GM18505 (cell line): ENCODE measurements at regions not wholly inside any gene's neighbourhood (a gene's known extent, or its start where the extent isn't known, plus 50 kb on each side); places are given as distances from the start of the nearest gene placed in this dataset.

Experiments
- ATAC-seq: cut with Tn5 transposase; IDR thresholded peaks from one replicate; pipeline ENCODE4 v1.9.1; 2021; ENCODE audit not compliant: unreplicated experiment
- POLR2A ChIP-seq: IDR thresholded peaks from 4 replicates; pipeline ENCODE4 v1.6.1; 2011; ENCODE audit warnings: borderline replicate concordance; ENCODE audit not compliant: insufficient read depth, insufficient read length; ENCODE audit errors: extremely low read depth

GRCh38 chr5:120037451-120037850 is 408.1 kb downstream of the FAM170A start:
- no peak for ATAC-seq
- no peak for TF ChIP-seq POLR2A

DNA sequence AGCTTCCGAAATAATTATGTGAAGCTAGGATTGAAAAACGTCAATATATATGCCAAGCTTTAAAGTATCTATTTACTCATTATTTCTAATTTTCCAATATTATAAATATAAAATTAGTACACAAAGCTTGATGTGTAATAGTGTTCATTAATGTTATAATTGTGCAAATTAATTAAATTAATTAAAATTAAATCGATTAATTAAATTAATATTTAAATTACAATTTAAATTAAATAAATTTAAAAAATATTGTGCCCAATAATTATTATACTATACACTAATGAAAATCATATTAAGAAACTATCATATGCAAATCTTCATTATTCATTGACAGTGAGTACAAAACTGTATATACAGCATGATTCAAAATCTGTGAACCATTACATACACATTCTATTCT is 409.8 kb downstream of the FAM170A start:
- no peak for TF ChIP-seq POLR2A
- ATAC-seq: no peak

GRCh38 chr5:120043431-120043830 is 414.1 kb downstream of the FAM170A start:
- ATAC-seq: no peak
- TF ChIP-seq POLR2A: no peak

DNA sequence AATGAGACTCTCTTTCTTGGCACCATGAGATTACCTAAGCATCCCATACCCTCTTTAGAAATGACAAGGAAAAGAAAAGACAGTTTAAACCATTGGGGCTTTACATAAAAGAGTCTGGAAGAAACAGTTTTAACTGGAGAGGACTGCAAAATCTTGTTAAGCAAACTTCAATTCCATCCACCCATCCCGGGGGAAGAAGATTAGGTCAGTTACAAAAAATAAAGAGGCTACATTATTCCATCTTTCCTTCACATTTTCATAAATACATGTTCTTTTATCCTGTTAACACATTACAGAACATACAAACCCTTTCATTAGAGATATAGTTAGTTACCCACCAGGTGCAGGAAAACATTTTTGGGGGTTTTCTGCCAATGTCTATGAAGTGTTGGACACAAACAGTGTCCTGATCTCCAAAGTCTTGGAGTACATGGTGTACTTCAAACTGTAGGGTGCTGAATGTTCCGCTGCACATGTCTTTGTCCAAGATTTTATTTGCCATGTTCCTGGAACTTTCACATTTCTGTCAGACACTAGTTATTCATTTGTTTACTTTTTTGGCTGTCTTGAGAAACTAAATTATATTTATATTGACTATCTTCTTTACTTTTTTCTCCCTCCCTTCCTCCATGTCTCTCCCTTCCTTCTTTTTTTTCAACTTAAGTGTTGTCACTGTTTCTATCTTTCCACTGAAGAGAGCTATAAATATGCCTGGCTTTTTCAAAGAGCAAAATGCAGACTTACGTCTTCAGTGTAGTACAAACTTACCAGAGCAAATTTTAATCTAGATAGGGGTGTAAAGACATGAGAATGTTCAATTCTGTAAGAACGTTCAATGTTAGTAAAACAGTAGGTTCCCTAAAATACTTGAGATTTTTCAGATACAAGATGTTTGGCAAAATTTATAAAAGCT is 410.9 kb upstream of the PRR16 start:
- no peak for TF ChIP-seq POLR2A
- ATAC-seq: no peak

GRCh38 chr5:120053841-120054240 is 410.3 kb upstream of the PRR16 start:
- TF ChIP-seq POLR2A: no peak
- no peak for ATAC-seq

DNA sequence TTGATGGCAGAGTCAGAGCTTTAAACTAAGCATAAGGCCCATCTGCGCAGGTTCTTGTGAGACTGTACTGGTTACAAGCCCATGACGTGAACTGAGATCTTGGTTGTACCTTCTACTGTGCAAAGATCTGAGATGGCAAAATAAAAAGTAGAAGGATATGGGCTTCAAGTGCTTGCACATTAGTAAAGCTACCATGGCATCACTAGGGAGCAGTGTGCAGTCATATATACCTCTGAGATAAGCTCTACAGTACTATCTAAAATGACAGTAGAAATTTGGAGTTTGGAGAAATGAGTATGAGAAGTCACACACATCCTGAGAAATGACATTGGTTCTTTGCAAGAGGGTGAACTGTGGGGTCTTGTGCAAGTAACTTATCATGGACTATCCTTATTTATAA is 408.2 kb upstream of the PRR16 start:
- no peak for ATAC-seq
- TF ChIP-seq POLR2A: no peak

DNA sequence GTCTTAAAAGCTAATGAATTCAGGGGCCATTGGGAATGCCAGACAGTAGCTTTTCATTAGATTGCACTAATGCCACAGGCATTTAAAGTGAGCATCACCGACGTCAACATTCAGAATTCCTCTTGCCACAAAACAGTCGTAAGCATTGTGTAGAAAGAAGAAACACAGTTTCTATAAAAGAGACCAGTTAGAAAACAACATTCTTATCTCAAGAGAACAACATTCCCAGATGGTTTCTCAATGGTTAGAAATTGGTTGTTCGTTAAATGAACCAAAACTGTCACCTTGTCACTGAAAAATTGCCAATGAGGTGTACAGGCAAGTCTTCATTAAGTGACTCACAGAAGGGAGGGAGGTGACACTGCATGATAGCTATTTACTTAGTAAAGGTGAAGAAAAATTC is 401.6 kb upstream of the PRR16 start:
- TF ChIP-seq POLR2A: no peak
- ATAC-seq: no peak

- no peak for ATAC-seq
- no peak for TF ChIP-seq POLR2A
Measured at GRCh38 chr5:120072068-120072761, 391.9 kb upstream of the PRR16 start.

- TF ChIP-seq POLR2A: no peak
- no peak for ATAC-seq
Measured at GRCh38 chr5:120073722-120074121, 390.4 kb upstream of the PRR16 start.

DNA sequence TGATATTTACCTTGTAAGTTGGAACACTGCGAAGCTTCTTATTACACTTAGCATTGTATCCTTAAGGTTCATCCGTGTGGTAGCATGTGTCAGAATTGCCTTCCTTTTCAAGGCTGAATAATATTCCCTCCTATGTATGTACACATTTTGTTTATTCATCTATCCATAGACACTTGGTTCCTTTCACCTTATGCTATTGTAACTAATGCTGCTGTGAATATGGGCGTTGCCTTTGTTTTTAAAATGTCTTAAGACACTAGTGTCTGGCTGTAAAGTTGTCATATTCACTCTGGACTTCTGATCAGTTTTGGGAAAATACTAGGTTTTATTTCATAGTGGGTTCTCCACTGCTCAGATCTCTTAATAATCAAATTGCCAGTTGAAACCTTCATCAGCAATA is 383.3 kb upstream of the PRR16 start:
- no peak for TF ChIP-seq POLR2A
- ATAC-seq: no peak

GRCh38 chr5:120082316-120083068 is 381.6 kb upstream of the PRR16 start:
- ATAC-seq: no peak
- no peak for TF ChIP-seq POLR2A

- no peak for TF ChIP-seq POLR2A
- no peak for ATAC-seq
Measured at GRCh38 chr5:120083851-120084542, 380.1 kb upstream of the PRR16 start.

DNA sequence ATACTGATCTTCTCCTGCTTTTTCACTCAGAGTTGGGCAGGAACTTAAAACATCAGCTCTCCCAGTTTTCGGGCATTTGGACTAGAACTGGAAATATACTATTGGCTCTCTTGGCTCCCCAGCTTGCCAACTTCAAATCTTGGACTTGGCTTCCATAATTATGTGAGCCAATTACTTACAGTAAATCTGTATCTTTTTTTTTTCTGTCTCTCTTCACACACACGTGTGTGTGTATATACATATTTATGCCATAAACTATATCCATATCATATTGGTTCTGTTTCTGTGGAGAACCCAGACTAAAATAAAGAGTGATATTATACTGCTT is 379.6 kb upstream of the PRR16 start:
- no peak for TF ChIP-seq POLR2A
- ATAC-seq: no peak
